Lower lobe of right lung (tissue), 2 donors: ENCODE measurements at regions not wholly inside any gene's neighbourhood (a gene's known extent, or its start where the extent isn't known, plus 50 kb on each side); places are given as distances from the start of the nearest gene placed in this dataset.

Experiments
- ATAC-seq, 2 donors: fragments of 200-7000 bp; cut with Tn5 transposase; one replicate each; pipeline ENCODE4 v1.9.1; 2020 to 2022; ENCODE audit warnings: mild to moderate bottlenecking in 2 of 2, moderate library complexity in 2 of 2
- DNase-seq: peaks from one replicate; pipeline ENCODE4 v3.0.0-alpha.2; 2020
- H3K27ac ChIP-seq: fragments of 200-600 bp; one replicate; pipeline ENCODE4 v1.8.0; 2022
- H3K27me3 ChIP-seq: fragments of 200-600 bp; one replicate; pipeline ENCODE4 v1.8.0; 2022; ENCODE audit warnings: low read depth
- H3K36me3 ChIP-seq: fragments of 200-600 bp; one replicate; pipeline ENCODE4 v1.8.0; 2022; ENCODE audit warnings: mild to moderate bottlenecking
- H3K4me1 ChIP-seq: fragments of 200-600 bp; one replicate; pipeline ENCODE4 v1.8.0; 2022
- H3K4me3 ChIP-seq: fragments of 200-600 bp; one replicate; pipeline ENCODE4 v1.8.0; 2022; ENCODE audit warnings: mild to moderate bottlenecking
- H3K9me3 ChIP-seq: fragments of 200-600 bp; one replicate; pipeline ENCODE4 v1.8.0; 2022
- intact Hi-C: fragments of 100-400 bp; cut with DNase I; formaldehyde crosslinking; loops from one replicate; pipeline ENCODE4 v1.11.0; 2022
- TF ChIP-seq, protein P1 (sequence below): fragments of 200-600 bp; IDR thresholded peaks from one replicate; pipeline ENCODE4 v1.8.0; 2022; ENCODE audit warnings: antibody characterized with exemption, mild to moderate bottlenecking
- donor health status: DM: no; HTN: yes; CAD: no; lungs with severe emphysema.

DNA sequence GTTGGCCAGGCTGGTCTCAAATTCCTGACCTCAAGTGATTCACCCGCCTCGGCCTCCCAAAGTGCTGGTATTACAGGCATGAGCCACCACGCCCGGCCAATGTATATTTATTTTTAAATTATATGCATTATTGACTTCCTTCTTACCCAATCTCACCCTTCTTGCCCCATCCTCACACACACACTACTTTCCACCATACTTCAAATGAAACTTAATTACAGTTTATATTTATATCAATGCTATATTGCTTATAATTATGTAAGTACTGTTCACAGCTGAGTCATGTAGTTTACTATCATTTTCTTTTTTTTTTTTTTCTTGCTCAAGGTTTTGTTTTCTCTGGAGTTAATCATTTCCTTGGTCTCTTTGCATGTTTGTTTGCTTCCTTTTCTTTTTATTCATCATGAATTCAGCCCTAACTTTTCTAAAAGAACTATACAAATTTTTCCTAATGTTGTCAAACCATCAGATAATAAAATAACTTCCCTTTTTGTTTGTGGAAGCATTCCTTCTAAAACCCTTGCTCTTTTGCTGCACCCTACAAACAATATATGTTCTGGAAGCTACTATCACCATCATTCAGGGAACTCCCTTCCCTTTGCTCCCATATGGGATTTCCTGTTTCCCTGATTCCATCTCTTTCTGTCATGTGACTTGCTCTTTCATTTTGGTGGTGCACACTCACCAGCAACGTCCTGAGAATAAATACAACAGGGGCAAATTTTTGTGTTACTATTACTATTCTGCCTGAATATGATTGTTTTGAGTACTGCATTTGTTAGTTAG, 201.7 kb upstream of the SASH1 start:
- no peaks in the 10 kb centered on the region for H3K36me3 ChIP-seq
- H3K27me3 ChIP-seq = no peaks in the 10 kb centered on the region
- H3K9me3 ChIP-seq = no peaks in the 10 kb centered on the region
- intact Hi-C loops = no loop called here
- no peaks in the 10 kb centered on the region for H3K4me1 ChIP-seq
- ATAC-seq (no peak), DNase-seq (no peak)
- no peak overlapping the region for H3K4me3 ChIP-seq
- H3K27ac ChIP-seq = no peak overlapping the region
- TF ChIP-seq, protein P1, sequence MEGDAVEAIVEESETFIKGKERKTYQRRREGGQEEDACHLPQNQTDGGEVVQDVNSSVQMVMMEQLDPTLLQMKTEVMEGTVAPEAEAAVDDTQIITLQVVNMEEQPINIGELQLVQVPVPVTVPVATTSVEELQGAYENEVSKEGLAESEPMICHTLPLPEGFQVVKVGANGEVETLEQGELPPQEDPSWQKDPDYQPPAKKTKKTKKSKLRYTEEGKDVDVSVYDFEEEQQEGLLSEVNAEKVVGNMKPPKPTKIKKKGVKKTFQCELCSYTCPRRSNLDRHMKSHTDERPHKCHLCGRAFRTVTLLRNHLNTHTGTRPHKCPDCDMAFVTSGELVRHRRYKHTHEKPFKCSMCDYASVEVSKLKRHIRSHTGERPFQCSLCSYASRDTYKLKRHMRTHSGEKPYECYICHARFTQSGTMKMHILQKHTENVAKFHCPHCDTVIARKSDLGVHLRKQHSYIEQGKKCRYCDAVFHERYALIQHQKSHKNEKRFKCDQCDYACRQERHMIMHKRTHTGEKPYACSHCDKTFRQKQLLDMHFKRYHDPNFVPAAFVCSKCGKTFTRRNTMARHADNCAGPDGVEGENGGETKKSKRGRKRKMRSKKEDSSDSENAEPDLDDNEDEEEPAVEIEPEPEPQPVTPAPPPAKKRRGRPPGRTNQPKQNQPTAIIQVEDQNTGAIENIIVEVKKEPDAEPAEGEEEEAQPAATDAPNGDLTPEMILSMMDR = no peak

DNA sequence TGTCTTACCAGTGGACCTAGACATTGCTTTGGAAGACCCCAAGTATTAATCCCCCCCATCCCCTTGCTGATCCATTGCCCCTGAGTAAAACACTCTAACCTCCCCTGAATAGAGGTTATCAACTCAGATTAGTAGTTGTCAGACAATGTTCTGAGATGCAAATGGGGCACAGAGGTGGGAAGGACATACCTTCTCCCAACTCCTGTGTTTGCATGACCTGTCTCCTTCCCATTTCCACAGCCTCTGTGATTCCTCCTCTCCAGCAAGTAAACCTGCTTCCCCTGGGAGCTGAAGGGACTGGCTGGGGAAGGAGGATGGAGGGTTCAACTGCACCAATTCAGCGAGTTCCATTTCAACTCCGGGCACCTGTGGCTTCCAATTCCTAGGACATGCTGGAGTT, 199.8 kb upstream of the SASH1 start:
- intact Hi-C loops = no loop called here
- TF ChIP-seq, protein P1 = no peak
- ATAC-seq = no peak

DNA sequence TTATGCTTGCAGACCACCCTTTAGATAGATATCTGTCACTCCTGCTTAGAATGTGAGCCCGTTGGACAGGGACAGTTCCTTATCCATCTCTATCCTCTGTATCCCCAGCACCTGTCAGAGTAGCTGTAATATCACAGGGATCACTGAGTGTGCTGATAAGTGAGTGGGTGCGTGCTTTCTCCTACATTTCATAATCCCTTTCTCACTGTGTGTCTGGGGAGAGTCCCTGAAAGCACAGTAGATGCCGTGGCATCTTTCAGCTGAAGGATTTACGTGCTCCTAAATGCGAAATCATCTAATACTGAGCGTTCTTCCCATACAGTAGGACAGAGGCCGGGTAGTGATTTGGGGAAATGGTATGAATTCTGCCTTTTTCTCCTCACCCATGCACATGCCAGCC, 198.9 kb upstream of the SASH1 start:
- Histone ChIP-seq H3K4me1 (no peaks in the 10 kb centered on the region), H3K27me3 (no peaks in the 10 kb centered on the region), H3K27ac (no peak overlapping the region), H3K4me3 (no peak overlapping the region), H3K9me3 (no peaks in the 10 kb centered on the region), H3K36me3 (no peaks in the 10 kb centered on the region)
- ATAC-seq (no peak), DNase-seq (no peak)
- intact Hi-C loops = no loop called here
- TF ChIP-seq, protein P1 = no peak

More for the DNA sequence above, 199.8 kb upstream of the SASH1 start:
- Histone ChIP-seq H3K4me3 (no peak overlapping the region), H3K9me3 (no peaks in the 10 kb centered on the region), H3K36me3 (no peaks in the 10 kb centered on the region), H3K27me3 (no peaks in the 10 kb centered on the region), H3K27ac (no peak overlapping the region), H3K4me1 (no peaks in the 10 kb centered on the region)
- DNase-seq = no peak

GRCh38 chr6:148144917-148145521, 197.6 kb upstream of the SASH1 start:
- H3K36me3 ChIP-seq = no peaks in the 10 kb centered on the region
- H3K27ac ChIP-seq = no peak overlapping the region
- ATAC-seq = peak; percentile 61 to 64
- intact Hi-C loops = no loop called here
- H3K27me3 ChIP-seq = no peaks in the 10 kb centered on the region
- H3K9me3 ChIP-seq = no peaks in the 10 kb centered on the region
- no peak overlapping the region for H3K4me3 ChIP-seq
- TF ChIP-seq, protein P1 = peak; percentile 70
- no peaks in the 10 kb centered on the region for H3K4me1 ChIP-seq
- DNase-seq = peak; percentile 72

DNA sequence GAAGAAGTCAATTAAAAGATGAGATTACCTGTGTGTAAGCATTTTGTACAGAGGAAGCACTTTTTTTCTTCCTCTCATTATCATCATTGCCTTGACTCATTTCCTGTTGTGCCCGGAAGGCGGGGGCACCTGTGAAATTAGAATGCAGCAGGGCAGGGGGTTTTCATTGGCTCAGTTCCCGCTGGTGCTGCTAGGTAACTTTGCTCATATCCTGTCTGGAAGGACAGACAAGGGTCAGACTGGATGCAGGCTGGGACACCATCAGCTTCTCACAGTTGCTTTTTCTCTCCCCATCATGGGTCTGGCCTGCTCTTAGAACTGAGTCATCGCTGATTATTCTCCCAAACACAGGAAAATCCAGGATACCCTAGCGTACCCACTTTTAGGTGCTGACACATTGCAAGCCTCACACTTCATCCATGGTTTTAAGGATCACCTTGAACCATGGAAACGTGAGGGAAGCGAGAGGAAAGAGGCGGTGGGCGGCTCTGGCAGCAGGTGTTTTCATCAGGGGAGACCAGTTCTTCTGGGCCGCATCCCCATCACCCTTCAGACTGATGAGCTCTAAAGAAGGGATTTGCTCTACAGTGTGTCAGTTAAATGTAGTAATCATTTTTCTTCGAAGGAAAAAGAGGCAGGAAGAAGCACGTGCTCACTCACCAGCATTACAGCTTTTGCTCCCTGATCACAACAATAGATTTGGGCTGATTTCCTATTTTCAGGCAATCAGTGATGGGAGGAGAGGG, 195.7 kb upstream of the SASH1 start:
- Histone ChIP-seq H3K4me3 (no peak overlapping the region), H3K27ac (no peak overlapping the region), H3K36me3 (no peaks in the 10 kb centered on the region), H3K27me3 (no peaks in the 10 kb centered on the region), H3K4me1 (no peaks in the 10 kb centered on the region), H3K9me3 (no peaks in the 10 kb centered on the region)
- ATAC-seq = no peak
- intact Hi-C loops = no loop called here
- no peak for DNase-seq
- TF ChIP-seq, protein P1 = no peak
